GM12892 (cell line): ENCODE measurements at regions not wholly inside any gene's neighbourhood (a gene's known extent, or its start where the extent isn't known, plus 50 kb on each side); places are given as distances from the start of the nearest gene placed in this dataset.

Source experiments
- DNase-seq: peaks from one replicate; pipeline ENCODE4 v3.0.0; 2011; ENCODE audit not compliant: insufficient read length
- FAIRE-seq: peaks from 2 replicates; lab custom pipeline; 2011; peaks lifted over from hg19 to GRCh38; lab: Jason Lieb, UNC
- POLR2A ChIP-seq: IDR thresholded peaks from 2 replicates; pipeline ENCODE4 v1.6.1; 2011; ENCODE audit warnings: low read depth, low read length, control low read depth
- POLR2AphosphoS5 ChIP-seq: IDR thresholded peaks from 2 replicates; pipeline ENCODE4 v1.6.1; 2011; ENCODE audit warnings: low read depth, low read length, control low read depth
- TAF1 ChIP-seq: IDR thresholded peaks from 2 replicates; pipeline ENCODE4 v1.6.1; 2011; ENCODE audit warnings: low read depth, mild to moderate bottlenecking, control low read depth, low read length, borderline replicate concordance

- FAIRE-seq (no peak), DNase-seq (no peak)
- TF ChIP-seq TAF1 (no peak), POLR2A (no peak), POLR2AphosphoS5 (no peak)
These were observed 65.2 kb upstream of the PAPPA start for GRCh38 chr9:116088396-116088795.

DNA sequence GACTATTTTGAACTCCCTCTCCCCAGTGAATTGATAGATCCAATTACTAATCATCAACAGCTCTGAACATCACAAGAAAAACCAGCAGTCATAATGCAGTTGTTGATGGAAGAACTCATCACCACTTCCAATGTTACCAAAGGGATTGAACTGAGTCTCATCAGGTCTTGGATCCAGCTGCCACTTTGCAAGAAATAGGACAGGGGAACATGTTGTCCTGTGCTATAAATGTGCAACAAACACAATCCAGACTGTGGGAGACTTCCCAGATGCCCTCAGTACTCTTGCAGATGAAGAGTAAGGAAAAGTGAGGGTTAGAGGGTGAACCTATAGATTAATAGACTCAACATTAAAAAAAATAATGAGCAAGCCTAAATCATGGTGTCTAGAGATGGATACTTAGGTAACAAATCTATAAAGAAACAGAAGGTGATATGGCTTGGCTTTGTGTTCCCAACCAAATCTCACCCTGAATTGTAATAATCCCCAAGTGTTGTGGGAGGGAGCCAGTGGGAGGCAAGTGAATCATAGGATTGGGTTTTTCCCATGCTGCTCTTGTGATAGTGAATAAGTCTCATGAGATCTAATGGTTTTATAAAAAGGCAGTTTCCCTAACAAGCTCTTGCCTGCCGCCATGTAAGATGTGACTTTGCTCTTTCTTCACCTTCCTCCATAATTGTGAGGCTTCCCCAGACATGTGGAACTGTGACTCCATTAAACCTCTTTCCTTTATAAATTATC, 63.4 kb upstream of the PAPPA start:
- DNase-seq, result no peak
- TF ChIP-seq POLR2AphosphoS5, result no peak
- TF ChIP-seq POLR2A, result no peak
- FAIRE-seq, result no peak

DNA sequence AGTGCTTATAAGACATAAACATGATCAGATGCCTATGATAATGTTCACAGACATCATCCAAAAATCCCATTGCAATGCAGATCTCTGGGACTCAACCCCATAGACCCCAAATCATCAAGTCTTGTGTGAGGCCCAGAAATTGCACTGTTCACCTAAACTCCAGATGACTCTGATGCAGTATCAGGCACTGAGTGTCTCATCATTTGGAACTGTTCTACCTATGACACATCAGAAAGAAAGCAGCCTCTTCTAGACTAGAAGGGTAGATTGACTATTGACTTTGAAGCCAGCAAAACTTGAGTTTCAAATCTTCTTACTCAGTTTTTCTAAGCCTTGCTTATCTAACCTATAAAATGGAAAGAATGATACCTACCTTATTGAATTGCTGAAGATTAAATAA, 58.7 kb upstream of the PAPPA start:
- TF ChIP-seq TAF1, result no peak
- TF ChIP-seq POLR2AphosphoS5, result no peak
- no peak for TF ChIP-seq POLR2A
- no peak for FAIRE-seq
- no peak for DNase-seq

DNA sequence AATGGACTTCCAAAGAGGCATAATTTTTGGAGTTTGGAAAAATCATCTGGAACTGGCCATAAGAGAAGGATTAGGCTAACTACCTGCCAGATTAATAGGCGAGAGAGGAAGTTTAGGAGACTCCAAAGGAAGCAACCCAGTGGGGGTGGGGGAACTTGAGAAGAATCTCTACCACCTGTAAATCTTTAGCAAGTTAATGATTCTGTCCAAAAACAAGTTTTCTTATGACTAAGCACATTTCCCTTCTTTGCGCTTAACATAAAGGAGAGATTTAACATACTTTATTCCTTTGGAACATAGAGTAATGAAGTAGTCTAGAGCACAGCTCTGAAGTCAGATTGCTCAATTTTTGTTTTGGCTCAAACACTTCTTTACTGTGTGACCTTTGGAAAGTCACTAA, 58.2 kb upstream of the PAPPA start:
- FAIRE-seq (no peak), DNase-seq (no peak)
- TF ChIP-seq POLR2A (no peak), TAF1 (no peak), POLR2AphosphoS5 (no peak)

DNA sequence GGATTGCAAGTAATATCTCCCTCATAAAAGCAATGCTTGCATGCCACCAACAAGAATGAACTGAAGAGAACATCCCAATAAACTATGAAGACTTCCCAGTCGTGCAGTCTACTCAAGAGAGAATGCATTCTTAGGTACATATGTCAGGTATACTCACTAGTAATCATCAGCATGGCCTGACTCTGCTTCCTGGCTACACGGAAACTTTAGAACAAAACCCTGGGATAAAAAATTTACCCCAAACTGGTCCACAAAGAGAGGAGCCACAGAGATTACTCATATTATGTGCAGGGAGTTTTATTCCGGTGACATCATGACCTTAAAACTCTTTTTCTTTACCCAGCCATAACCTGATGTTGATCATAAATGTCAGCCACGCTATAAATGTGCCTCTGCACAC, 57.5 kb upstream of the PAPPA start:
- TF ChIP-seq TAF1 (no peak), POLR2A (no peak), POLR2AphosphoS5 (no peak)
- no peak for FAIRE-seq
- DNase-seq, result no peak

DNA sequence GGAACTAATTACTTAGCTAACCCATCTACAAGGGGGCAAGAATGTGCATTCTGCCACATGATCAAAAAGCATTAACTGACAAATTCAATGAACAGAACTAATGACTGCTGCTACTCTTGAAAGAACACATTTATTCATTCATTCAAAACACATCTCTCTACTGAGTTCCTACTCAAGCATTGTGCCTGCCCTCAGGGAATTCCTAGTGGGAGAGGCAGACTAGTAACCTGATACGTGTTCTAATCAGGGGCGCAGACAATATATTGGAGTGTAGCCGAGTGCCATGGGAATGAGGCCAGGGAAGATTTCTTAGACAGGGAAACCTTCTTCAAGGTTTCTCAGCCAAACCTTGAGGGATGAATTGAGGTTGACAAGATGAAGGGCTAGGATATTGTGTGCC, 56.7 kb upstream of the PAPPA start:
- TF ChIP-seq POLR2A (no peak), POLR2AphosphoS5 (no peak), TAF1 (no peak)
- FAIRE-seq (no peak), DNase-seq (no peak)

- DNase-seq (no peak), FAIRE-seq (no peak)
- TF ChIP-seq POLR2A, result no peak
- no peak for TF ChIP-seq POLR2AphosphoS5
- no peak for TF ChIP-seq TAF1
These were observed 55.1 kb upstream of the PAPPA start for GRCh38 chr9:116098476-116098875.

- no peak for DNase-seq
- no peak for TF ChIP-seq POLR2A
- TF ChIP-seq POLR2AphosphoS5, result no peak
- no peak for TF ChIP-seq TAF1
- no peak for FAIRE-seq
These were observed 53.8 kb upstream of the PAPPA start for GRCh38 chr9:116099821-116100220.

- no peak for FAIRE-seq
- DNase-seq, result no peak
- TF ChIP-seq TAF1 (no peak), POLR2A (no peak), POLR2AphosphoS5 (no peak)
These were observed 52.9 kb upstream of the PAPPA start for GRCh38 chr9:116100711-116101121.

DNA sequence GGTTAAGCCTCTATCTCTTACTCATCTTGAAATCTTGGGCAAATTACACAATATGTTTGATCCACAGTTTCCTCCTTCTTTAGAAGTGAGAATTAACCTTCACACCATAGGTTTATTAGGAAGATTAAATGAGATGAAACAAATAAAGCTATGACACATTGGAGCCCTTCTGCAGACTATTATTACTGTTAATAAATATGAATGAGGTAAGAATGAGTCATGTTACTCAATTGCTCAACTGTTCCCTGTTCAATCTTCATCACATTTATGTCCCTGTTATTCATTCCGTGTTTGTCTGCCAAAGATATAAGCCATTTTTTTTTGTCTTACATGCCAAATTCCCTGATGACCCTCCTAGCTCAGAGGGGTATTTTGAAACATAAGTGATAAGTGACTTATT, 52.1 kb upstream of the PAPPA start:
- FAIRE-seq (no peak), DNase-seq (no peak)
- TF ChIP-seq TAF1, result no peak
- no peak for TF ChIP-seq POLR2A
- TF ChIP-seq POLR2AphosphoS5, result no peak

DNA sequence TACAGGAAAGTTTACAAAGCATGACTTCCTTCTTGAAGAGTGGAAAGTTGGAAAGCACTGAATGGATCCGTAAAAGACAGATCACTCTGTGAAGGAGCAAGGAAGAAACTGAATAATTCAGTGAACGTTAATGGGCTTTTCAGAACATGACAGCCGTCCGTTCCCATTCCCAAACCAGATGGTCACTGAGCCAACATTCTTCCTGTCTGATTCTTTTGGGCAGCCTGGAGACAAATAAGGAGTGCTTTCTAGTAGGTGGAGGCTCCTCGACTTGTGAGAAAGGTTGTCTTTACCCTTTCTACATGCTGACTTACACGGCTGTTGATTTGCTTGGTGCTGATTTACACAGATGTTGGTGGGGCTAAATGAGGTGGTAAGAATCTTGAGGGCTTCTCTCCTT, 51.0 kb upstream of the PAPPA start:
- TF ChIP-seq POLR2A (no peak), TAF1 (no peak), POLR2AphosphoS5 (no peak)
- no peak for DNase-seq
- FAIRE-seq, result no peak
